ENCODE measurements at regions not wholly inside any gene's neighbourhood (a gene's known extent, or its start where the extent isn't known, plus 50 kb on each side); places are given as distances from the start of the nearest gene placed in this dataset.

DNA sequence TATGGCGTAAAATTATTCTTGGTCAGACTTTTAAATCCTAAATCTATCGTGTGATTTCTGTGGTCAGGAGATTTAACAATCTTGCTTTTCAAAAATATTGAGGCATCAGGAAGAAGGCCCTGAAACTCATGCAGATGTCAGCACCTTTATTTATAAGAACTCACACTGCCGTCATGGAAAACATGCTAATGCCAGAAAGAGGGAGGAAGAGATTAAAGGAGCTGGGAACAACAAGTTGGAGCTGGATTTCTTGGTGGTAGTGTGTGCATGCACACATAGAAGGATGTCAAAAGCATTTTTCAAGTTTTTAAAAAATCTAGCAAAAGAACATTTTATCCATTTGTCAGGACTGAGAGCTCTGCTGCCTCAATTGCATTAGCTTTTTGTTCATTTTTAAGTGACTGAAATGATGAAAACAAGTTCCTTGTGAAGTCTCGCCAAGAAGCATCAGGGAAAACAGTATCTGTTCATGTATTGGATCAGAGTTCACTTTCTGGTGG, 342.5 kb downstream of the SPRY2 start:
- Histone ChIP-seq H3K36me3 (no peaks in the 10 kb centered on the region), H3K4me1 (no peaks in the 10 kb centered on the region), H3K9me3 (no peaks in the 10 kb centered on the region), H3K4me3 (no peak overlapping the region), H3K27ac (no peak overlapping the region), H3K27me3 (replicated peaks in 1 of 7) (no peaks in the 10 kb centered on the region)
- no peak for DNase-seq
- intact Hi-C loops (cut with DNase I; ENCODE audit: low total_unique reads), result no loop called here
- WGBS, 5 donors, result 80 to 89% (median 87%) methylated on average over 4 of the region's 4 CpGs
- TF ChIP-seq POLR2AphosphoS5 (IDR thresholded peaks at IDR 0.05) (no peak), POLR2A (IDR thresholded peaks at IDR 0.05) (no peak)
- TF ChIP-seq, protein P1, sequence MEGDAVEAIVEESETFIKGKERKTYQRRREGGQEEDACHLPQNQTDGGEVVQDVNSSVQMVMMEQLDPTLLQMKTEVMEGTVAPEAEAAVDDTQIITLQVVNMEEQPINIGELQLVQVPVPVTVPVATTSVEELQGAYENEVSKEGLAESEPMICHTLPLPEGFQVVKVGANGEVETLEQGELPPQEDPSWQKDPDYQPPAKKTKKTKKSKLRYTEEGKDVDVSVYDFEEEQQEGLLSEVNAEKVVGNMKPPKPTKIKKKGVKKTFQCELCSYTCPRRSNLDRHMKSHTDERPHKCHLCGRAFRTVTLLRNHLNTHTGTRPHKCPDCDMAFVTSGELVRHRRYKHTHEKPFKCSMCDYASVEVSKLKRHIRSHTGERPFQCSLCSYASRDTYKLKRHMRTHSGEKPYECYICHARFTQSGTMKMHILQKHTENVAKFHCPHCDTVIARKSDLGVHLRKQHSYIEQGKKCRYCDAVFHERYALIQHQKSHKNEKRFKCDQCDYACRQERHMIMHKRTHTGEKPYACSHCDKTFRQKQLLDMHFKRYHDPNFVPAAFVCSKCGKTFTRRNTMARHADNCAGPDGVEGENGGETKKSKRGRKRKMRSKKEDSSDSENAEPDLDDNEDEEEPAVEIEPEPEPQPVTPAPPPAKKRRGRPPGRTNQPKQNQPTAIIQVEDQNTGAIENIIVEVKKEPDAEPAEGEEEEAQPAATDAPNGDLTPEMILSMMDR (IDR thresholded peaks at IDR 0.05 in 8 of 11, conservative IDR thresholded peaks at IDR 0.05 in 3 of 11), result no peak

- Histone ChIP-seq H3K27me3 (replicated peaks in 1 of 7) (no peaks in the 10 kb centered on the region), H3K36me3 (no peaks in the 10 kb centered on the region), H3K27ac (no peak overlapping the region), H3K4me3 (no peak overlapping the region), H3K9me3 (no peaks in the 10 kb centered on the region), H3K4me1 (no peaks in the 10 kb centered on the region)
- no peak for DNase-seq
- WGBS, 5 donors, result 50 to 59% (median 56%) methylated on average over 3 of the region's 3 CpGs
- intact Hi-C loops (cut with DNase I; ENCODE audit: low total_unique reads), result no loop called here
- TF ChIP-seq, protein P1 (IDR thresholded peaks at IDR 0.05 in 8 of 11, conservative IDR thresholded peaks at IDR 0.05 in 3 of 11), result no peak
- TF ChIP-seq POLR2AphosphoS5 (IDR thresholded peaks at IDR 0.05), result no peak
- TF ChIP-seq POLR2A (IDR thresholded peaks at IDR 0.05), result no peak
Observed at GRCh38 chr13:79997244-79997643, 343.7 kb downstream of the SPRY2 start.

DNA sequence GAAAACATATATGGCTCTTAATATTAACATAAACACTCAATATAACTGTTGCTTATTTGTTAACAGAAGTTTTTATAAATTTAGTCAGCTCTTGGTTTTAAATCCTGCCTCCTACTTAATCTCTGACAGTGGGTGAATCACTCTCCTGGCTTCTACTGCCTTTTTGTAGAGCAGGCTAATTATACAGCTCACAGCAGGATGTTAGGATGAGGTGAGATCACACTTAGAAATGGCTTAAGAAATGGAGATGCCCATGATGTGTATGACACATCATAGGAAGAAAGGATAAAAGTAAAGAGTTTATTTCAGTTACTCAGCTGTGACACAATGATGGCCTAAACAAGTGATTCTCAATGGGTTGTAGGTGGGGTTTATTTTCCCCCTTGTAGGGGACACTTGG, 345.6 kb downstream of the SPRY2 start:
- no peaks in the 10 kb centered on the region for H3K9me3 ChIP-seq
- H3K36me3 ChIP-seq, result no peaks in the 10 kb centered on the region
- H3K4me3 ChIP-seq, result no peak overlapping the region
- H3K27ac ChIP-seq, result no peak overlapping the region
- H3K27me3 ChIP-seq (replicated peaks in 1 of 7), result no peaks in the 10 kb centered on the region
- intact Hi-C loops (cut with DNase I; ENCODE audit: low total_unique reads), result no loop called here
- H3K4me1 ChIP-seq, result no peaks in the 10 kb centered on the region
- no peak for DNase-seq
- TF ChIP-seq POLR2A (IDR thresholded peaks at IDR 0.05) (no peak), POLR2AphosphoS5 (IDR thresholded peaks at IDR 0.05) (no peak)
- TF ChIP-seq, protein P1 (IDR thresholded peaks at IDR 0.05 in 8 of 11, conservative IDR thresholded peaks at IDR 0.05 in 3 of 11), result no peak

DNA sequence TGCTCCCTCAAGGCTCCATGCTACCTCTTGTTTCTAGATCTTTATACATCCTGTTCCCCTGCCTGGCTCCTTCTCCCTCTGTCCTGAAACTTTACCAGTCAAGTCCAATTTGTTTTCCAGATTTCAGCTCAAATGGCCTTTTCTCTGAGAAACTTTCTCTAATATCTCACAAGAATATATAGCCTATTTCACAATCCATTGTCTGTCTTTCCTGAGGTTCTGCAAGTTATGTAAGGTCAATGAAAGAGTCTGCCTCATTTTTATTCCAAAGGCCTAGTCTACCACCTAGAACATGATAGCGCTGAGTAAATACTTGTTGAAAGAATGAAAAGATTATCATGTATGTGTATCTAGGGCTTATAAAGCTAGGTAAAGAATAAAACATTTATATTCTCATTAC, 348.8 kb downstream of the SPRY2 start:
- Histone ChIP-seq H3K27ac (no peak overlapping the region), H3K4me1 (no peaks in the 10 kb centered on the region), H3K36me3 (no peaks in the 10 kb centered on the region), H3K4me3 (no peak overlapping the region), H3K27me3 (replicated peaks in 1 of 7) (no peaks in the 10 kb centered on the region), H3K9me3 (no peaks in the 10 kb centered on the region)
- TF ChIP-seq, protein P1 (IDR thresholded peaks at IDR 0.05 in 8 of 11, conservative IDR thresholded peaks at IDR 0.05 in 3 of 11), result no peak
- no peak for TF ChIP-seq POLR2AphosphoS5 (IDR thresholded peaks at IDR 0.05)
- WGBS, 5 donors, result 93 to 98% (median 96%) methylated on average over 1 of the region's 1 CpG
- intact Hi-C loops (cut with DNase I; ENCODE audit: low total_unique reads), result no loop called here
- DNase-seq, result no peak

All from spleen (tissue), 11 donors.